ENCODE measurements at regions not wholly inside any gene's neighbourhood (a gene's known extent, or its start where the extent isn't known, plus 50 kb on each side); places are given as distances from the start of the nearest gene placed in this dataset.
"Not testable (repeated sequence)": the region's sequence is repeated elsewhere in the genome, so short reads cannot be mapped to it uniquely, and the experiment has no call there.

- no peak for DNase-seq (ENCODE audit: low read depth)
- no peak overlapping the region for H3K4me3 ChIP-seq (ENCODE audit: low read depth, low read length)
- no peak for TF ChIP-seq CTCF (IDR thresholded peaks at IDR 0.05; ENCODE audit: insufficient read depth, low read depth, low read length, missing control alignments)
These were observed 168.6 kb upstream of the CLNK start for GRCh38 chr4:10853196-10853595.

- no peak for DNase-seq (ENCODE audit: low read depth)
- no peak overlapping the region for H3K4me3 ChIP-seq (ENCODE audit: low read depth, low read length)
- no peak for TF ChIP-seq CTCF (IDR thresholded peaks at IDR 0.05; ENCODE audit: insufficient read depth, low read depth, low read length, missing control alignments)
These were observed 157.1 kb upstream of the CLNK start for GRCh38 chr4:10841697-10842096.

GRCh38 chr4:10837151-10837550 lies 152.6 kb upstream of the CLNK start:
- DNase-seq (ENCODE audit: low read depth): no peak
- no peak for TF ChIP-seq CTCF (IDR thresholded peaks at IDR 0.05; ENCODE audit: insufficient read depth, low read depth, low read length, missing control alignments)
- H3K4me3 ChIP-seq (ENCODE audit: low read depth, low read length): no peak overlapping the region

- no peak for DNase-seq (ENCODE audit: low read depth)
- no peak overlapping the region for H3K4me3 ChIP-seq (ENCODE audit: low read depth, low read length)
- no peak for TF ChIP-seq CTCF (IDR thresholded peaks at IDR 0.05; ENCODE audit: insufficient read depth, low read depth, low read length, missing control alignments)
These were observed 148.4 kb upstream of the CLNK start for GRCh38 chr4:10832806-10833628.

GRCh38 chr4:10831727-10832408 lies 147.3 kb upstream of the CLNK start:
- DNase-seq (ENCODE audit: low read depth): no peak
- no peak for TF ChIP-seq CTCF (IDR thresholded peaks at IDR 0.05; ENCODE audit: insufficient read depth, low read depth, low read length, missing control alignments)

GRCh38 chr4:10828918-10829538 lies 144.5 kb upstream of the CLNK start:
- H3K4me3 ChIP-seq (ENCODE audit: low read depth, low read length): not testable (repeated sequence)

More at GRCh38 chr4:10831727-10832408, 147.3 kb upstream of the CLNK start:
- no peak overlapping the region for H3K4me3 ChIP-seq (ENCODE audit: low read depth, low read length)

GRCh38 chr4:10821826-10822225 lies 137.3 kb upstream of the CLNK start:
- TF ChIP-seq CTCF (IDR thresholded peaks at IDR 0.05; ENCODE audit: insufficient read depth, low read depth, low read length, missing control alignments): no peak
- no peak for DNase-seq (ENCODE audit: low read depth)
- H3K4me3 ChIP-seq (ENCODE audit: low read depth, low read length): no peak overlapping the region

More at GRCh38 chr4:10828918-10829538, 144.5 kb upstream of the CLNK start:
- DNase-seq (ENCODE audit: low read depth): not testable (repeated sequence)

Data from GM12865 (cell line).